Psoas muscle (tissue), 7 donors: ENCODE measurements at regions not wholly inside any gene's neighbourhood (a gene's known extent, or its start where the extent isn't known, plus 50 kb on each side); places are given as distances from the start of the nearest gene placed in this dataset.
A peak's percentile ranks its signal among the peaks of the same experiment; 100 is the strongest.
"Not testable (repeated sequence)": the region's sequence is repeated elsewhere in the genome, so short reads cannot be mapped to it uniquely, and the experiment has no call there.

ENCODE experiments used
- ATAC-seq, 4 donors: fragments of 200-7000 bp; cut with Tn5 transposase; one replicate each; pipeline ENCODE4 v1.9.1; 2020; ENCODE audit warnings: moderate library complexity in 3 of 4, mild to moderate bottlenecking in 2 of 4
- DNase-seq, 2 donors: peaks; one replicate each; pipeline ENCODE4 v3.0.0-alpha.2; 2020
- H3K27ac ChIP-seq: fragments of 200-600 bp; one replicate; pipeline ENCODE4 v1.8.0; 2022
- H3K27me3 ChIP-seq, 3 donors: fragments of 200-600 bp in 1 of 3; one replicate each; pipeline versions ENCODE4 v1.6.1 to v1.8.0; 2013 to 2022; ENCODE audit warnings: low read length in 2 of 3, mild to moderate bottlenecking in 2 of 3, moderate library complexity in 1 of 3; ENCODE audit not compliant: insufficient read depth in 3 of 3
- H3K36me3 ChIP-seq, 2 donors: fragments of 200-600 bp in 1 of 2; one replicate each; pipeline versions ENCODE4 v1.6.1 to v1.8.0; 2013 to 2022; ENCODE audit warnings: low read depth in 1 of 2, mild to moderate bottlenecking in 1 of 2, moderate library complexity in 1 of 2; ENCODE audit not compliant: insufficient read depth in 1 of 2
- H3K4me1 ChIP-seq: fragments of 200-600 bp; one replicate; pipeline ENCODE4 v1.8.0; 2022
- H3K4me3 ChIP-seq: fragments of 200-600 bp; one replicate; pipeline ENCODE4 v1.8.0; 2022; ENCODE audit warnings: mild to moderate bottlenecking
- H3K9me3 ChIP-seq: fragments of 200-600 bp; one replicate; pipeline ENCODE4 v1.8.0; 2022
- WGBS, 3 donors: extraction: QIAGEN DNeasy Blood & Tissue Kit; methylation state at CpG; one replicate each; pipeline versions ENCODE4 v1.1.6 to v1.1.7; 2013; 5-methylcytosine and 5-hydroxymethylcytosine counted together
- intact Hi-C, 2 donors: fragments of 100-400 bp; cut with DNase I; formaldehyde crosslinking; loops; one replicate each; pipeline versions ENCODE4 v1.11.0 to v1.14.2; 2022
- TF ChIP-seq, protein P1 (sequence below): fragments of 200-600 bp; IDR thresholded peaks from one replicate; pipeline ENCODE4 v1.8.0; 2022; ENCODE audit warnings: antibody characterized with exemption
- donor health status: healthy with polysubstance abuse.
- donor health status: DM: no; HTN: no; CAD: no; lungs with moderate emphysema.
- donor health status: Bipolar disorder and iron deficiency.
- donor health status: healthy.
- donor health status: DM: yes; HTN: yes; CAD: no.
- donor health status: DM: no; HTN: no; CAD: no.
- donor health status: DM: yes; HTN: yes; CAD: no.

DNA sequence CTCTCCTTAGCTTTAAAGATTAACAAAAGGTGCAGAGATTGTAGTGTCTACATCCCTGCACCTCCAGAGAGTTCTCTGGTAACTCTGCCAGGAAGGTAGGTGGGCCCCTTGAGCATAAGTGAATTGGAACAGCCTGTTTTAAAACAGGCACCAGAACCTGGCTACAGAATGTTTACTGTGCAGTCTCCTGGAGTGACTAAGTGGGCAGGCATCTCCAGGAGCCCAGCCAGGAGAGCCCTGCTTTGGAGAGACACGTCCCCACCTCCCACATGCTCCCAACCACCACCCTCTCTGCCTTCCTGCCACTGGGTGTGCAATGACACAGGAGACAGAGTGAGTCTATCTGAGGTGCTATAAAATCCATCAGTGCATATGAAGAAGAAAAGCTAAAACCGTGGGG is 110.3 kb upstream of the EYA4 start:
- Histone ChIP-seq H3K9me3 (no peaks in the 10 kb centered on the region), H3K27me3 (no peaks in the 10 kb centered on the region), H3K4me1 (peaks cover 52% of the 10 kb centered on the region), H3K4me3 (no peak overlapping the region), H3K36me3 (no peaks in the 10 kb centered on the region), H3K27ac (peak overlapping the region; percentile 91)
- ATAC-seq = peak; percentile 92 to 96 (median 96)
- 15 to 25% (median 17%) methylated on average over 2 of the region's 2 CpGs for WGBS, 3 donors
- DNase-seq = peak; percentile 63 to 89
- TF ChIP-seq, protein P1, sequence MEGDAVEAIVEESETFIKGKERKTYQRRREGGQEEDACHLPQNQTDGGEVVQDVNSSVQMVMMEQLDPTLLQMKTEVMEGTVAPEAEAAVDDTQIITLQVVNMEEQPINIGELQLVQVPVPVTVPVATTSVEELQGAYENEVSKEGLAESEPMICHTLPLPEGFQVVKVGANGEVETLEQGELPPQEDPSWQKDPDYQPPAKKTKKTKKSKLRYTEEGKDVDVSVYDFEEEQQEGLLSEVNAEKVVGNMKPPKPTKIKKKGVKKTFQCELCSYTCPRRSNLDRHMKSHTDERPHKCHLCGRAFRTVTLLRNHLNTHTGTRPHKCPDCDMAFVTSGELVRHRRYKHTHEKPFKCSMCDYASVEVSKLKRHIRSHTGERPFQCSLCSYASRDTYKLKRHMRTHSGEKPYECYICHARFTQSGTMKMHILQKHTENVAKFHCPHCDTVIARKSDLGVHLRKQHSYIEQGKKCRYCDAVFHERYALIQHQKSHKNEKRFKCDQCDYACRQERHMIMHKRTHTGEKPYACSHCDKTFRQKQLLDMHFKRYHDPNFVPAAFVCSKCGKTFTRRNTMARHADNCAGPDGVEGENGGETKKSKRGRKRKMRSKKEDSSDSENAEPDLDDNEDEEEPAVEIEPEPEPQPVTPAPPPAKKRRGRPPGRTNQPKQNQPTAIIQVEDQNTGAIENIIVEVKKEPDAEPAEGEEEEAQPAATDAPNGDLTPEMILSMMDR = peak; percentile 23
- intact Hi-C loops = loop anchor here in 1 of 2 donors (1.0 to 2.0 kb wide), 2 partner anchors 69 to 112 kb away; no protein-coding TSS in a partner anchor

DNA sequence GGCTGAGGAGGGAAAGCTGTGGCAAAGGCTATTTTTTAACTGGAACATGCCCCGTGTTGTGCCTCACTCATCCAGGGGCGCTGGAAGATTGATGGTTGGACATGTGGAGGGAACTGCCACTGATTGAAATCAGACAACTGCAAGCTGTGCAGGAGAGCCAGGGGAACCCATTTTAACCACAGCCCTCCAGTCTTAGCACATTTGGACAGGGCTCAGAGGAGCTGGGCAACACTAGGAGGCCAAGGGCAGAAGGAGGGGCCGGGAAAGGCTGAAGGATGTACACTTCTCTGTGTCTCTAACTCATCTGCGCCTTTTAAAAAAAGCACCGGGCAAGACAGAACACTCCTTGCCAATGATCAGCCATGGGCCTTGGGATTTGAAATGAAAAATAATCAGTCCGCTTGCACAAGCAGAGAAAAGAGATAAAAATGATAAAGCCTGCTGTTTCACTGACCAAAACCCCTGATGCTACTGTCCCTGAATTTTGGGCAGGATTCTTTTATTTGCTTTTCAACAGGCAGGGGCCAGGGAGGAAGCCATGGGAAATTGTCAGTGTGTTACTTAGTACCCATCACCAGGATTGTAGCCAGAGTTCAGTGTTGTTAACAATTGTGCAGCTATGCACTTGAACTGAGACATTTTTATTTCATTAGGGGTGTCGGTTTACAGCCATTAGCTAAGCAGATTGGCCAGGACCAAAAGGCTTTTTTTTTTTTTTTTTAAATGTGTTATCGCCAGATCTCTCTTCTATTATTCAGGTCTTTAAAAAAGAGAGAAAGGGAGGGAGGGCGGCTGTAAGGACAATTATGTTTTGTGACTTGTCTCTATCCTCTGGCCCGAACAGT is 109.3 kb upstream of the EYA4 start:
- no peaks in the 10 kb centered on the region for H3K9me3 ChIP-seq
- DNase-seq (peak; percentile 38 to 53), ATAC-seq (peak; percentile 86 to 90 (median 86))
- intact Hi-C loops = loop anchor here in 1 of 2 donors (1.0 to 2.0 kb wide), 2 partner anchors 70 to 111 kb away; no protein-coding TSS in a partner anchor
- H3K27ac ChIP-seq = peak overlapping the region; percentile 91
- TF ChIP-seq, protein P1 = no peak
- peak overlapping the region; percentile 28 for H3K4me3 ChIP-seq
- H3K4me1 ChIP-seq = peaks cover 59% of the 10 kb centered on the region
- H3K27me3 ChIP-seq = no peaks in the 10 kb centered on the region
- no peaks in the 10 kb centered on the region for H3K36me3 ChIP-seq
- WGBS, 3 donors = 27 to 45% (median 32%) methylated on average over 10 of the region's 10 CpGs

DNA sequence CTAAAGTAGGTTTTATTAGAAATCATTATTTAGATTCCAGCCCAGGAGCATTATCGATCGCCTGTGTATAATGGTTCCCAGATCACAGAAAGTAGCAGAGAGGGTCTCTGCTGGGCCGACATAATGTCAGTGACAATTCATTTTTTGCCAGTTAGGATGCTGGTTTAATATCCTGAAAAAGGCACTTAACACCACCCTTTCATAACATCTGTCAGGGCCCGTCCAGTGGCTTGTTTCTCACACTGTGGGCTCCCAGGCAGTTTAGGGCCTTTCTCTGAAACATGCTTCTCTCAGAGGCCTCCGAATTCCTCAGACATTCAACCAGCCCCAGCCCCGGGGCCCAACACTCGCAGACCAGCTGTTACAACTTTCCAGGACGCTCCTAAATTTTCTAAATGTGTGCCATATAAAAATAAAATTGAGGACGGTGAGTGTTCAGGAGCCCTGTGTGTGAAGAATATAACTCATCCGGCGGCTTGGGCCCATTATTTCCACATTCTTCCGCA is 108.6 kb upstream of the EYA4 start:
- ATAC-seq (no peak), DNase-seq (no peak)
- Histone ChIP-seq H3K4me1 (peaks cover 59% of the 10 kb centered on the region), H3K27ac (peak overlapping the region; percentile 91), H3K27me3 (no peaks in the 10 kb centered on the region), H3K36me3 (no peaks in the 10 kb centered on the region), H3K4me3 (peak overlapping the region; percentile 27), H3K9me3 (no peaks in the 10 kb centered on the region)
- intact Hi-C loops = no loop called here
- WGBS, 3 donors = 41 to 56% (median 43%) methylated on average over 12 of the region's 12 CpGs
- TF ChIP-seq, protein P1 = no peak

DNA sequence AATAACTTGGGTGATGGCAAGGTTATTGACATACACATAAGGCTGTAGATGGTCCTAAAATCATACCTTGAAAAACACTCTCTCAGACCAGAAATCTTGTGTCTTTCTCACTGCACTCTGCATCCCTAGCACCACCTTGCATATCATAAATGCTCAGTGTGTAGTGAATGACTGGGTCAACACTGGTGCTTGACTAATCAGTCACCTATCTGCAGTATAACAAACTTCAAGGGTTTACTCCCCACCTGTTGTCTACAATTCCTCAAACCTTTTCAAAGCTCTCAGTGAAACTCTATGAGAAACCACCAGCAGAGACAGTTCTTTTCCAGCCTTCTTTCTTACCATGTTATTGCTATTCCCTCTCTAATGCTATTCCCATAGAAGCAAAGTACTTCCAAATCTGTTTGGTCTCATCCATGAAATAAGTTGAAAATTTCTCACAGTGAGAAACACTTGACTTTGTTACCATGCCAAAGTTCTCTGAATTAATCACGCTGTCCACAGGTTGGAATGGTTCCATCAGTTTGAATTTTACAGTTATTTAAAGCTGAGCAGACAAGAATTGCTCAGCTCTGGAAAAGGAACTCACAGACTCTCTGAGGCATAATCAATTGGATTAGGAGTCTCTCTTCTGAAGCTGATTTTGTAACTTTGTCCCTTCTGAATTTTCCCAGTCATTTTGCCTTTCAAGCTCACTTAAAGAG is 104.8 kb upstream of the EYA4 start:
- 16 to 26% (median 25%) methylated on average over 1 of the region's 1 CpG for WGBS, 3 donors
- Histone ChIP-seq H3K27ac (no peak overlapping the region), H3K4me1 (peaks cover 29% of the 10 kb centered on the region), H3K9me3 (no peaks in the 10 kb centered on the region), H3K27me3 (no peaks in the 10 kb centered on the region), H3K4me3 (no peak overlapping the region), H3K36me3 (no peaks in the 10 kb centered on the region)
- intact Hi-C loops = no loop called here
- TF ChIP-seq, protein P1 = no peak
- ATAC-seq (no peak), DNase-seq (no peak)

DNA sequence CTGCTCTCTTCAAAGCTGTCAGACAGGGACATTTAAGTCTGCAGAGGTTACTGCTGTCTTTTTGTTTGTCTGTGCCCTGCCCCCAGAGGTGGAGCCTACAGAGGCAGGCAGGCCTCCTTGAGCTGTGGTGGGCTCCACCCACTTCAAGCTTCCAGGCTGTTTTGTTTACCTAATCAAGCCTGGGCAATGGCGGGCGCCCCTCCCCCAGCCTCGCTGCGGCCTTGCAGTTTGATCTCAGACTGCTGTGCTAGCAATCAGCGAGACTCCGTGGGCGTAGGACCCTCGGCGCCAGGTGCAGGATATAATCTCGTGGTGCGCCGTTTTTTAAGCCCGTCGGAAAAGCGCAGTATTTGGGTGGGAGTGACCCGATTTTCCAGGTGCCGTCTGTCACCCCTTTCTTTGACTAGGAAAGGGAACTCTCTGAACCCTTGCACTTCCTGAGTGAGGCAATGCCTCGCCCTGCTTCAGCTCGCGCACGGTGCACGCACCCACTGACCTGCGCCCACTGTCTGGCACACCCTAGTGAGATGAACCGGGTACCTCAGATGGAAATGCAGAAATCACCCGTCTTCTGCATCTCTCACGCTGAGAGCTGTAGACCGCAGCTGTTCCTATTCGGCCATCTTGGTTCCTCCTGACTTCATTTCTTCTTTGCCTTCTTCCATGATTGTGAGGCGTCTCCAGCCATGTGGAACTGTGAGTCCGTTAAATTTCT is 93.5 kb upstream of the EYA4 start:
- not testable (repeated sequence) for ATAC-seq

More for the DNA sequence above, 93.5 kb upstream of the EYA4 start:
- H3K36me3 ChIP-seq, H3K27ac ChIP-seq, intact Hi-C loops, DNase-seq, H3K27me3 ChIP-seq, H3K4me1 ChIP-seq, H3K4me3 ChIP-seq, H3K9me3 ChIP-seq: not testable (repeated sequence)
- 89 to 98% (median 91%) methylated on average over 29 to 30 of the region's 30 CpGs for WGBS, 3 donors
